Vagina (tissue), 2 donors: ENCODE measurements at regions not wholly inside any gene's neighbourhood (a gene's known extent, or its start where the extent isn't known, plus 50 kb on each side); places are given as distances from the start of the nearest gene placed in this dataset.

Experiments used
- DNase-seq, 2 donors: peaks; one replicate each; pipeline ENCODE4 v3.0.0-alpha.2; 2017; ENCODE audit errors: extremely low spot score in 2 of 2
- H3K27ac ChIP-seq: fragments of 200-600 bp; sonication (generic); one replicate; pipeline ENCODE4 v1.5.1; 2019
- H3K27me3 ChIP-seq: fragments of 200-600 bp; sonication (generic); one replicate; pipeline ENCODE4 v1.5.1; 2019
- H3K36me3 ChIP-seq, 2 donors: fragments of 200-600 bp; sonication (generic); one replicate each; pipeline ENCODE4 v1.5.1; 2017 to 2019
- H3K4me1 ChIP-seq: fragments of 200-600 bp; sonication (generic); one replicate; pipeline ENCODE4 v1.5.1; 2019
- H3K4me3 ChIP-seq, 2 donors: fragments of 200-600 bp; sonication (generic); 1 replicate in 1 of 2; 2 replicates in 1 of 2; pipeline ENCODE4 v1.5.1; 2016 to 2019
- H3K9me3 ChIP-seq: fragments of 200-600 bp; sonication (generic); one replicate; pipeline ENCODE4 v1.5.1; 2019
- POLR2A ChIP-seq, 2 donors: fragments of 450-650 bp; IDR thresholded peaks; one replicate each; pipeline ENCODE4 v1.6.1; 2017; ENCODE audit warnings: antibody characterized with exemption in 2 of 2, mild to moderate bottlenecking in 2 of 2, moderate library complexity in 2 of 2
- POLR2AphosphoS5 ChIP-seq, 2 donors: sonication (generic); formaldehyde crosslinking; IDR thresholded peaks; one replicate each; pipeline ENCODE4 v1.9.0; 2017; ENCODE audit warnings: antibody characterized with exemption in 2 of 2, mild to moderate bottlenecking in 2 of 2, low read depth in 1 of 2; ENCODE audit not compliant: insufficient read depth in 1 of 2
- intact Hi-C: fragments of 100-400 bp; cut with DNase I; formaldehyde crosslinking; loops from one replicate; pipeline ENCODE4 v1.15.1; 2023
- TF ChIP-seq, protein P1 (sequence below), 3 experiments: fragments of 450-650 bp in 2 of 3; fragments of 200-600 bp in 1 of 3; sonication (generic) in 1 of 3; IDR thresholded peaks; one replicate each; pipeline ENCODE4 v1.5.1; 2017 to 2019; ENCODE audit warnings: antibody characterized with exemption in 3 of 3, mild to moderate bottlenecking in 2 of 3, moderate library complexity in 2 of 3

DNA sequence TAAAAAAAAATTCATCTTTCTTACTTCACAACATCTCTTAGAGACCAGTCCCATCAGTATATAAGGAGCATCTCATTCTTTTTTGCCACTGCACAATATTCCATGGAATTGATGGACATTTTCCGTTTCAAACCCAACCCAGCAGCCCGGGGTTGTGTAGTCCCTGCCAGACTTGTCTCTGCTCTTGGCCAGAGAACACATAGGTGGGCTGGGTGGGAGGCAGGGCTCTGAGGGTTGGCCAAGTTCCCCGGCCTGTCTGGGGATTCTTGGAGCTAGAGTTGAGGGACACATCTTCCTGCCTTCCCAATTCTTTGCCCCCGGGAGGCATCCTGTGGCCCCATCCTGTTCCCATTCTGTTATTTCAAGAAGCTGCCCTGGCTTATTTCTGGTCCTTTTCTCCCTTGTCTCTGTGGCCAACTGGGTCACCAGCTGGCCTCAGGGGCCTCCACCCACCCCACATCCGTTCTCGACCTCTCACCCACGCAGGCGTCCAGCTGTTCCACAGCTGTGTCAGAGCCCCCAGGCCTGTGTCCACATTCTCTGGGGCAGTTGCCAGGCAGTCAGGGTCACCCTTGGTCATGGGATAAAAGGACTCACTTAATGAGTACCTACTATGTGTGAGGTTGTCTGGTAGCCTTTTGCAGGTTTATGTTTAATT is 52.0 kb upstream of the CCDC63 start:
- no peaks in the 10 kb centered on the region for H3K9me3 ChIP-seq
- TF ChIP-seq POLR2AphosphoS5 (IDR thresholded peaks at IDR 0.05; ENCODE audit: insufficient read depth in 1 of 2, low read depth in 1 of 2) (peak in 1 of 2 donors; percentile 60), POLR2A (IDR thresholded peaks at IDR 0.05) (no peak)
- TF ChIP-seq, protein P1, sequence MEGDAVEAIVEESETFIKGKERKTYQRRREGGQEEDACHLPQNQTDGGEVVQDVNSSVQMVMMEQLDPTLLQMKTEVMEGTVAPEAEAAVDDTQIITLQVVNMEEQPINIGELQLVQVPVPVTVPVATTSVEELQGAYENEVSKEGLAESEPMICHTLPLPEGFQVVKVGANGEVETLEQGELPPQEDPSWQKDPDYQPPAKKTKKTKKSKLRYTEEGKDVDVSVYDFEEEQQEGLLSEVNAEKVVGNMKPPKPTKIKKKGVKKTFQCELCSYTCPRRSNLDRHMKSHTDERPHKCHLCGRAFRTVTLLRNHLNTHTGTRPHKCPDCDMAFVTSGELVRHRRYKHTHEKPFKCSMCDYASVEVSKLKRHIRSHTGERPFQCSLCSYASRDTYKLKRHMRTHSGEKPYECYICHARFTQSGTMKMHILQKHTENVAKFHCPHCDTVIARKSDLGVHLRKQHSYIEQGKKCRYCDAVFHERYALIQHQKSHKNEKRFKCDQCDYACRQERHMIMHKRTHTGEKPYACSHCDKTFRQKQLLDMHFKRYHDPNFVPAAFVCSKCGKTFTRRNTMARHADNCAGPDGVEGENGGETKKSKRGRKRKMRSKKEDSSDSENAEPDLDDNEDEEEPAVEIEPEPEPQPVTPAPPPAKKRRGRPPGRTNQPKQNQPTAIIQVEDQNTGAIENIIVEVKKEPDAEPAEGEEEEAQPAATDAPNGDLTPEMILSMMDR (IDR thresholded peaks at IDR 0.05) = no peak
- no peaks in the 10 kb centered on the region for H3K27me3 ChIP-seq
- H3K36me3 ChIP-seq = no peaks in the 10 kb centered on the region
- DNase-seq = no peak
- peaks cover 11% of the 10 kb centered on the region for H3K4me1 ChIP-seq
- no peak overlapping the region for H3K4me3 ChIP-seq
- H3K27ac ChIP-seq = no peak overlapping the region
- intact Hi-C loops = no loop called here

DNA sequence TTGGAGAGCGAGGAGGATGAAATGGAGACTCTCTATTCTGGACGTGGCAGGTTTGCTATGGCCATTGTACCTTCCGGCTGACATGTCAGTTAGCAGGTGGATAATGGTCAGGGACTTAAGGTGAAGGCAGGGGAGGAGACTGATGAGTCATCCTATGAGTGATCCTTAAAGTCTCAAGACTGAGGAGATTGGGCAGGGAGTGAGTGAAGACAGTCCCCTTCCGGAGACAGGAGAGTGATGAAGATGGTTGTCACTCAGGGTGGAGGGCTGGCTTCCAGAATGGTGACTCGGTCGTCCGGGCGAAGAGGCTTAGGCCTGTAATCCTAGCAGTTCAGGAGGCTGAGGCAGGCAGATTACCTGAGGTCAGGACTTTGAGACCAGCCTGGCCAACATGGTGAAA is 49.8 kb upstream of the CCDC63 start:
- H3K27ac ChIP-seq = no peak overlapping the region
- intact Hi-C loops = no loop called here
- H3K36me3 ChIP-seq = no peaks in the 10 kb centered on the region

More for the DNA sequence above, 49.8 kb upstream of the CCDC63 start:
- no peaks in the 10 kb centered on the region for H3K9me3 ChIP-seq
- DNase-seq = no peak
- H3K4me1 ChIP-seq = peaks cover 11% of the 10 kb centered on the region
- no peaks in the 10 kb centered on the region for H3K27me3 ChIP-seq
- TF ChIP-seq POLR2AphosphoS5 (IDR thresholded peaks at IDR 0.05; ENCODE audit: insufficient read depth in 1 of 2, low read depth in 1 of 2) (no peak), POLR2A (IDR thresholded peaks at IDR 0.05) (no peak)
- TF ChIP-seq, protein P1 (IDR thresholded peaks at IDR 0.05) = no peak
- H3K4me3 ChIP-seq = no peak overlapping the region
